Right lung (tissue), 2 donors: ENCODE measurements at regions not wholly inside any gene's neighbourhood (a gene's known extent, or its start where the extent isn't known, plus 50 kb on each side); places are given as distances from the start of the nearest gene placed in this dataset.

Source experiments
- DNase-seq, 2 donors: peaks; one replicate each; pipeline ENCODE4 v3.0.0-alpha.2; 2013

DNA sequence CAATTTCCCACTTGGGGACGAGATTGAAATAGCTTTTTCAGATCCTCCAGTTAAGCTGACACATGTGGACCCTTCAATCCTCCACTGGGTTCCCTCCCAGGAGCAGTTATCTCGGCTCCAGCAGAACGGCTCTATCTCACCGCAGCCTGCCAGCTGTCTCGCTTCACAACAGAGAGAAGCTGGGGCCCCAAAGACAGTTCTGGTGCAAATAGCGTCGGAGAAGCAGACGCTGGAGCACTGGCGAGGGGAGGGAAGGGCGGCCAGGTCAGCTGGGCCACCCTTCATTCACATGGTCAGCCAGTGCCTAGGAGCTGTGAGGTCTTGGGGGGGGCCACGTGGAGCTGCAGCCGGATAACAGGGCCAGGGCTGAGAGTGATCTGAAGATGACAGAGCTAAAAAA, 141.3 kb upstream of the SDK2 start:
- no peak for DNase-seq

DNA sequence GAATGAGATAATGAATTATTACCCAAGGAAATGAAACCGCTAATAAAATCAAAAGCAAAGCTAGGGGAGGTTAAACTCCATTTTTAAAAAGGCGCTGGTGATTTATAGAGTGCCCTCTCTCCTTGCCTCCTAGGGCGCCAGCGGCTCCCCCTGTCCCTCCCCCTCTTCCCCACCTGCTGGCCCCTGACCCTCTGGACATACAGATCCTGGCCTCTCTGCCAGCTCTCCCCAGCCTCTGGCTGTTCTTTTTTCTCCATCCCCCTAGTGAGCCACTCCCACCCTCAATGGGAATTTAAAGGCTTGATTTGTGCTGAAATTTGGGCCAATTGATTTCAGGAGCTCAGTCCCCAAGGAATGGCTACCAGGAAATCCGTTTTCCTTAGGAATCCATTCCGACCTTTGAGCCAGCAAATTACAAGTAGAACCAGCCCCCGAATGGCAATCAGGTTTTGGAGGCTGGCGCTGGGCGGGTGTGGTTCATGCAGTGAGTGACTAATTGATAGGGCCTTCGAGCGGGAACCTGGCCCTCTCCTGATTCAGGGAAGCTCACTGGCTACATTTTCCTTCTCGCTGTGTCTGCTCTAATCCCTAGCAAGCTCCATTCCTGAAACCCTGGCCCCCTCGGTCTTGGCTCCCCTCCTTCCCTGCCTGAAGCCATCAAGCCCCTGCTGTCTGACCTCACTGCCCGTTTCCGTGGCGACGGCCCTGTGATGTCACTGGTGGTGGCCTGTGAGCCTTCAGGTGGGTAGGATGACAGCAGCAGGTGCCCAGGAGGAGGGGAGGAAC, 141.9 kb upstream of the SDK2 start:
- no peak for DNase-seq

DNA sequence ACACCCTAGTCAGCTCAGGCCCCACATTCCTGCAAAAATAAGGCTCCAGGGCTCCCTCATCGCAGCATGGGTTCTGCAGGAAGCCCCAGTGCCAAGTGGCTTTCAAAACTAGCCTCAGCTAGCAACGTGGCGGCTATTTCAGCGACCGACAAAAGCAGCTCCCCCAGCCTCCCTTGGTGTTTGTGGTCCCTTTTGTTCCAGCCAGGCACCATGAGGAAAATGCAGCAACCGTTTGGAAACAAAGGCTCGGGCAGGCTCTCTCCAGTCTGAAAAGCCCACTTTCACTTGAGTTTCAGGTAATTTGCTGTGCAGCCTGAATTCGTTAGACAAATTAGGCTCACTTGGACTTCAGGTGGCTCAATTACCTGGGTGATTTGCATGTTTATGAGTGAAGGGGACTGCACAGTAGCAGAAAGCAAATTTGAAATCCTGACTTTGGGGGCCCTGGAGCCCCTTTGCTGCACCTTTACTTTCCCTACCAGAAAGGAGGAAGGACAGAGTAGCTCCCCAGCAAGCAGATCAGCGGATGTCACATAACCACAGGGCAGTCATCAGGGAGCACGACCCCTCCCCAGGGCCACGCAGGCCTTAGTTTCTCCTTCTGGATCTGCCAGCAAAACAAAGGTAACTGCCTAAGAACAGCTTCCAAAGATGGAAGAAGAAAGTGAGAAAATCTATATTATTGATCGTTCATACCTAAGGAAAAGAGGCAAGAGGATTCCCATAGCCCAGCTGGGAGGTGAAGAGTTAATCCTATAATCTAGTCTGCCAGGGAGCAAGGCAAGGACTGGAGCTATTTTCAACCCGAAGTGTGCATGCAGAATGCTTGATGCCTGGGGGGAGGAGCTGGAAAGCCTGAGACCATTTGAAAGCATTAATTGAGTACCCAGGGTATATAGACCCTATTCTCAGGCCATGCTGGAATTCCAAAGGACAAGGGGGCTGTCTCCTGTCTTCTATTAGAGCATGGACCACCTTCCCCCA, 143.1 kb upstream of the SDK2 start:
- DNase-seq, result no peak

DNA sequence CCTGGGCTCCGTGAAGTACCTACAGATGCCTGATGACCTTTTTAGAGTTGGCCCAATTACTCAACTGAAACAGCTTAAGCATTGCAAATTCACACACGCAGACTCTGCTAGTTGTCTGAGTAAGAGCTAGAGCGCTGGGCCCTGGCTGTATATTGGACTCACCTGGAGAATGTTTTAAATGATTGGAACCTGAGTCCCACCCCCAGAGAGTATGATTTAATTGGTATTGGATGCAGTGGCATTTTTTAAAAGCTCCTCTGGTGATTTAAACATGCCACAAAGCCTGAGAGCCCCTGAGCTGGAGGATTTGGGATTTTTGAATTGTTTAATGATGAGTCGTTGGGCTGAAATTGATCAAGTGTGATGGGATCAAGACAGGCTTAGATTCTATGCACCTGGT, 143.9 kb upstream of the SDK2 start:
- DNase-seq, result no peak

DNA sequence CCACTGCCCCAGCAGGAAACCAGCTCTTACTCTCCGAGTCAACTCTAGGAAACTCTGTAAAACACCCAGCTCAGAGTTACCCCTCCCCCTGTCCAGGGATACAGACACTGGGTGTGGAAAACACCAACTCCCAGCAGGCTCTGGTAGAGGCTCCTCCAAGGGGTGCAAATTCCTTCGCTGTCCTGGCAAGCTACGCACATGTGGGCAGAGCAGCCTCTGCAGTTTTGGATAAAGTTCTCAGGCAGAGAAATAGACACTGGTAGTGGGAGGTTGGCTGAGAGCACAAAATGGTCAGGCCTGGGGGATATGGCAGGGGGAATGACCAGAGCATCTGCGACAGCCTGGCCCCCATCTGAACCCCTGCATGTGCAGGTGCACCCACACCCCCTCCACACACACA, 146.9 kb upstream of the SDK2 start:
- DNase-seq, result no peak

DNA sequence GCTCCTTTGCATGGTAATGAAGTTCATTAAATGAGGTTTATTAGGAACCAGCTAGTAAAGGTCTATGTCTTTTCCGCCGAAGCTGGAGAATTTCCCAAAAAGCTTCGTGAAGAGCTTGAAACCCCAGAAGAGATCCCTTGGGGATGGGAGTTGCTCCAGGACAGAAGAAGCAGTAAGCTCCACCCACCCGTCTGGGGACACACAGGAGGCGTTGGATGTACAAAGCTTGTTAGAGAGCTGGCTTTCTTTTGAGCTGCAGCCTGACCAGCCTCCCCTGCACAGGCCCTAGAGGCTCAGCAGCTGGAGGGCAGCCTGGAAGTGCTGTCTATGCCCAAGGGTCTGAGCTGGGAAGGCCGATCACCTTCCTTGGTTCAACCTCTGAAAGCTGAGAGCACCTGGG, 147.4 kb upstream of the SDK2 start:
- no peak for DNase-seq

DNA sequence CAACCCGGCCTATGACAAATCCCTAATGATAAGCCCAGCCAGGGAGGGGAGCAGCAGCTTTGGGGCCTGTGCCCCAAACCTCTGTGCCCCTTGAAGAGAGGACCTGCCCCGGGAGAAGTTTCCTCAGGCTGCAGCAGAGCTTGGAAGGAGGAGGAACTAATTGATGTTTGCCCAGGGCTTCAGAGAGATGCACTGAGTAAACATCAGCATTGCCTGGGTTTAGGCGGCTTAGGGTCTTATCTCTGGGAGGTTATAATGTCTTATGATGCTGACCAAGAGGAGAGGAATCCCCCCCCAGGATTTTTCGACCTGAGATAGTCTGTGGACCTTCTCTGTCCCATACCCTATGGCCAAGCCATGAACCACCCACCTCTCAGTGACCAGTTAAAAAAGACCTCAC, 148.7 kb upstream of the SDK2 start:
- DNase-seq, result no peak

DNA sequence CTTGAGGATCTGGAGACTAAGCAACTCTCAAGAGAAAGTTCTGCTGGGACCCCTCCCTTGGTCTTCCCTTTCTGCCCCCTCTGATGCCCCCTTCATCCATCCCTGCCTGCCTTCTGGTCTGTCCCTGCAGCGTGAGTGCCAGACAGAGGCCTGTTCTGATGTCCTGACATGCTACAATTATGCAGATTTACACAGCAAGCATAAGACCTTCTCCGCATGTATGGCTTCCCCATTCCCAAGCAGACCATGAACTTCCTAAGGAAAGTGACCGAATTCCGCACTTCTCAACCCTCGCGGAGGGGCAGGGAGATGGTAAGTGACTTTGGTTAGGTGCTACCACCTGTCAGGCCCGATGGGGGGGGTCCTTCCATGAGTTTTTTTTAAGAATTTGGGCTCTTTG, 150.1 kb upstream of the SDK2 start:
- DNase-seq, result no peak

DNA sequence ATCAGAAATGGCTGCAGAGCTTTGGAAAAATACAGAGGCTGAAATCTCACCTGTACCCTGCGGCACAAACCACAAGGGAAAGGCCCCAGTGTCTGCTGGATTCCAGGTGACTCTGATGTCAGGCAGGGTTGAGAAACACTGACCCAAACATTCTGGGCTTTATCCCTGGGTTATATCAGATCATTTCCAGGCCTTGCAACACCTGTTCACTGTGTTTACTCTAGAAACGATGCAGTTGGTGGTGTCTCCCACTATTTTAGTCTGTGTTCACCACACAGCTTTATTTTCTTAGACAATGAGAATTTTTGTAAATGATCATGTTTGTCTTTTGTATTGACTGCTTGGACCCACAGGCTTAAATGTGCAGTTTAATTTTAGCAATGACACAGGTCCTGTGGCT, 151.5 kb upstream of the SDK2 start:
- no peak for DNase-seq

DNA sequence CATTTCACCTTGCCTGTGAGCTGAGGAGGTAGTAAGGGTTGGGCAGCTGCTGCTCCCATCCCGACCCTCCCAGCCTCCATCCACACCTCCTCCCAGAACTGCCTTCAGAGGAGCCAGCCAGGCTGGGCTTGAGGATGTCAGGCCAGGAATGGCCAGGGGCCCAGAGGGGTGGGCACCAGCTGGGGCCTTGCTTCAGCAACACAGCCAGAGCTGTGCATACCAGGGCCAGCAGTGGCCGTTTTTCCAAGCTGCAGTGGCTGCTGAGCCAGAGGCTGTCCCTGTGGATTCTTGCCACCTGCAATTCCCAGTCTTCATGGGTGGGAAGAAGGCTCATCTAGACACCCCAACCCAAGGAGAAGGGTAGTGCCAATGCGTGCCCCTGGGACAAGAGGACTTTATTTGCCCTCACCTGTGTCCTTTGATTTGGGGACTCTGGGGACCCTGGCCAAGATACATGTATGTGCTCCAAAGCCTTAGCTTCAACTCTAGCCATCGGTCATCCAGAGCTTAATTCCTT, 153.4 kb upstream of the SDK2 start:
- DNase-seq, result no peak

DNA sequence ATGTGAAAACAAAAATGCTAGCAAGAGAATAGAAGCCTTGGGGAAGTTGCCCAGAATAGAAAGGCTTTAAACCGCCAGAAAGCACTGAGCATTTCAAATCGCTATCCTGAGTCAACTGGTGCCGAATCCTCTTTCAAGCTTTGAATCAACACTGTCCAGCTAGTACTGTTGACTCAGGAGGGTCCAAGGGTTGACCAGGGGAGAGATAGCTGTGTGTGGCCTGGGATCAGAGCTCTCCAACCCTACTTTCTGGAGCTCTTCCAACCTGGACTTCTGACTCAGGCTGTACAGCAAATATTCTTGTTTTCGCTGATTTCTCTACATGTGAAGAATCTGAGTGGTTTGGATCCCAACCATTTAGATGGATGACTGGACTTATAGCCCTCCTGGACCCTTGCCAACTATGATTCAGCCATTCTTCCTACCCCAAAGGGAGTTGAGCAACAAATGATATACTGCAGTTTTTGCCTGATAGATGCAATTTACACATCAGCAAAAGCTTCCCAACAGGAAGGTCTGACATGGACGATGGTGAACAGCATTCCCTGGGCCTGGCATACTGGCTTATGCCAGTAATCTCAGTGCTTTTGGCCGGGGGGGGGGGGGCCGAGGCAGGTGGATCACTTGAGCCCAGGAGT, 154.0 kb upstream of the SDK2 start:
- peak; percentile 54 to 57 for DNase-seq

DNA sequence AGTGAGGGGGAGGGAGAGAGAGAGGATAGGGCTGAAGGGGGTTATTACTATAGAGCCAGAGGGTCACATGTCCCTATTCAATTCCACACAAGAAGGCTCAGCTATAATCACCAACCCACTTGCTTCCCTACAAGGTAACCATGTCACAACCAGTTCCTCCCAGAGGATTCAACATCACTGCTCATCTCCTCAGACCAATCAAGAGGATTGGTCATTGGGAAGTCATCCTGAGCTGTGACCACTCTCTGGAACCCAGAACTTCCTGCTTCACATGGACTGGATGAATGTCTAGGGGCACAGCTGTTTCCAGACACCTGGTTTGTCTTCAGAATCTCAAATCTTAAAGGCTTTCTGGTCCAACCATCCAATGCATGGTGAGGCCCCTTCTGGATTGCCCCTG, 154.9 kb upstream of the SDK2 start:
- DNase-seq, result no peak

DNA sequence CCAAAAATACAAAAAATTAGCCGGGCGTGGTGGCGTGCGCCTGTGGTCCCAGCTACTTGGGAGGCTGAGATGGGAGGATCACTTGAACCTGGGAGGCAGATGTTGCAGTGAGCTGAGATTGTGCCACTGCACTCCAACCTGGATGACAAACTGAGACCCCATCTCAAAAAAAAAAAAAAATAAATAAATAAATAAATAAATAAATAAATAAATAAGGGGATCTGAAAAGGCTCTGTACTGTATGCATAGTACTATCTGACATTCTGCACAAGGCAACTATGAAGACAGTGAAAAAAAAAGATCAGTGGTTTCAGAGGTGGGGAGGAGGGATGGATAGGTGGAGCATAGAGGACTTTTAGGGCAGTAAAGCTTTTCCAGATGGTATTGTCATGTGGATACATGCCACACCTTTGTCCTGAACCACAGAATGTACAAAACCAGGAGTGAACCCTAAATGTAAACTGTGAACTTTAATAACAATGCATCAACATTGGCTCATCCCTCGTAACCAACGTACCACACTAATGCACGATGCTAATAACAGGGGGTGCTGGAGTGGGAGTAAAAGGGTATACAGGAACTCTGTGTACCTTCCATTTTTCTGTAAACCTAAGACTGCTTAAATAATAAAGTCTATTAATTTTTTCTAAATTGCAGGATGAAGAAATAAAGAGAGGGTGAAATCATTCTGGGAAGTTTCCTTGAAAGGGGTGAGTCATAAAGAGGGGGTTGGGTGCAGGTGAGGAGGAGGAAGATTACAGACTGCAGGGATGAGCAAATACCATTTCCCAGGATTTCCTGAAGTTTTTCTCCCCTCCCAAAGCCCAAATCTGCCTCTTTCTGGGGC, 155.8 kb upstream of the SDK2 start:
- DNase-seq, result no peak

DNA sequence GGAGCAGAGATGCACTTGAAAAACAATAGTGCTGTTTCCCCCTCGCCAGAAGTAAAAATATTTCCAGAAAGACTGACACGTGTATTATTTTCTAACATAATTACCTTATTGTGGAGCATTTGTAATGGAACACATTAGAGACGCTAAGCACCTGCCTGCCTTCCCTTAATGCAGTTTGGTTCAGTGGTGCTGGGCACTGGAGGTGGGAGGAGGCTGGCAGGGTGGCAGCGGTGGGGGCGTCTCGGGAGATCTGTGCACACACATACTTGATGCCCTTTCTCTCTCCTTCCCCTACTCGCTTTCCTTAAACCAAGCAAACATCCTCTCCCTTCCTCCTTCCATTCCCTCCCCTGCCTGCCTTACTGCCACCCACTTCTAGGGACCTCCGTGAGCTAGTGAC, 156.6 kb upstream of the SDK2 start:
- no peak for DNase-seq

DNA sequence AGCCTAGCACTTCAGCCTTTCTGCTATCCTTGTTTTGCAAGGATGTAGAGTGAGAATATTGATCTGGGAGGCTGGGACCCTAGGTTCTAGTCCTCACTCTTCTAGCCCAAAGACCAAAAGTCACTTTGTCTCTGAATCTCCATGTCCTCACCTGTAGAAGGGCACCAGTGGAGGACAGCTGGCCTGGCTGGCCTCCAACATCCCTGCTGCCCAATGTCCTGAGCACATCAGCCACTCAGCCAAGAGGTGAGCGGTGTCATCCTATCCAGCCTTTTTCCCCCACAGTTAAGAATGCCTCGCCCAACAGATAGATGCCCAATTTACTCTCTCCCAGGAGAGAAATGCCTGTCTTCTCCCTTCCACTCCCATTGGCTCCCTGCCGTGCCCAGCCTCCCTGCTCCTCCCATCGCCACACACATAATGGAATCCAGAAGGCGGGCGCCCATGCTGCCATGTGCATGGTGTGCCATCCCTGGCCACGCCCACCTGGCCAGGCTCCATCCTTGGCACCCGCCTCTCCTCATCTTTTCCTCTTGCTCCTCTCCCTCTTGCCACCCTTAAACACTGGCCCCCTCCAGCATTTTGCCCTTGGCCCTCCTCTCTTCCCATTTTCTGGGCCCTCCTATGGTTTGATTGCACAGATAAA, 157.3 kb upstream of the SDK2 start:
- DNase-seq, result no peak

DNA sequence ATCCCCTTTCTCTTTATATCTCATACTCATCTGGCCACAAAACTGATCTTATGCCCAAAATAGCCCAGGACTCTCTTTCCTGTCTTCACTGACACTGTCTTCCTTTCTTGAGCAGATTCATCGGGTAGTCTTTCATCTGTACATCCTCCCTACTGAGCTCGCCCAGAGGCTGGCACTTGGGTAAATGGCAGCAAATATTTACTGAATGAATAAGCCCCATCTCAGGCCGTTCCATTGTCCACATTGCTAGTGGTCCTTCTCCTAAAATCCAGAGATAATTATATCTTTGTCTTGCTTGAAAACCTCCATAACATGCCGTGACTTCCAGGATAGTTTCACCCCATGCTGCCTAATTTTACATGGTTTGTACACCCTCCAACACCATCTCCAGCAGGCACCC, 158.1 kb upstream of the SDK2 start:
- no peak for DNase-seq

DNA sequence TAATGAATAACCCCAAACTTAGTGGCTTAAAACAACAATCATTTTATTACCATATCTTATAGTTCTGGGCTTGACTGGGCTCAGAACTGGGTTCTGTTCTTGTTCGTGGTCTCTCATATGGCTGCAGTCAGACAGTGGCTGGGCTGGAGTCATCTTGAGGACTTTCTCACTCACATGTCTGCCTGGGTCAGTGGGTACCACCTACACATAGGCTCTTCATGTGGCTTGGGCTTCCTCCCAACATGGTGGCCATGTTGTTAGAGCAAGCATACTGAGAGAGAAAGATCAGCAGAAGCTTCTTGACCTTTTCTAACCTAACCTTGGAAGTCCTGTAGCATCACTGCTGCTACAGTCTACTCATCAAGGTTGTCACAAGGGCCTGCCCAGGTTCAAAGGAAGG, 158.6 kb upstream of the SDK2 start:
- DNase-seq, result no peak

DNA sequence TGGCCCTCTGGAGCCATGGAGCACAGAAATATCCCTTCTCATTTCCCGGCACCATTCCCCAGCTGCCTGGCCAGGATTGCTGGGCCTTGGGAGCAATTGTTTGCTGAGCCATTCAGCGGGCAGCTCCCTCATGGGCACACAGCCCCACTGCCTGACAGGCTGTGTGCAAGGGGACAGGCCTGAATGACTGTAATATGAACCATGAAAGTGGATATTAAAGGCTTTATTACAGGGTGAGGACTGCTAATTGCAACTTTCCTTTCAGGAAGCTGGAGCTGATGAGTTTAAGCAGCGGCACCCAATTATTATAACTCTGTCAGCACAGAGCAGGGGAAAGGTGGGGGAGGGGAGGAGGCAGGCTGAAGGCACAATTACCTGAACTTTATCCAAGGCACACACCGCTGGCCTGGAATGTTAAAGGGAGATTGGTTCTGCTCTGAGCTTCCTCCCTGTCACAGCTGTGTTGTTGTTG, 159.8 kb upstream of the SDK2 start:
- DNase-seq, result no peak

DNA sequence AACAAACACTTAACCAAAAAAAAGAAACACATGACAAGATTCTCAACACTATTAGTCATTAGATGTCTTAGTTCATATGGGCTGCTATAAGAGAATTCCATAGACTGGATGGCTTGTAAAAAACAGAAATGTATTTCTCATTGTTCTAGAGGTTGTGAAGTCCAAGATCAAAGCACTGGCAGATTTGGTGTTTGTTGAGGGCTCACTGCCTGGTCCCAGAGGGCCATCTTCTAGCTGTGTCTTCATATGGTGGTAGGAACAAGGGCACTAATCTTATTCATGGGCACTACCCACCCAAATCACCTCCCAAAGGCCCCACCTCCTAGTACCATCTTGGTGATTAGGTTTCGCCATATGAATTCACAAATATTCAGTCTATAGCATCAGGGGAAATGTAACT, 162.5 kb upstream of the SDK2 start:
- no peak for DNase-seq

DNA sequence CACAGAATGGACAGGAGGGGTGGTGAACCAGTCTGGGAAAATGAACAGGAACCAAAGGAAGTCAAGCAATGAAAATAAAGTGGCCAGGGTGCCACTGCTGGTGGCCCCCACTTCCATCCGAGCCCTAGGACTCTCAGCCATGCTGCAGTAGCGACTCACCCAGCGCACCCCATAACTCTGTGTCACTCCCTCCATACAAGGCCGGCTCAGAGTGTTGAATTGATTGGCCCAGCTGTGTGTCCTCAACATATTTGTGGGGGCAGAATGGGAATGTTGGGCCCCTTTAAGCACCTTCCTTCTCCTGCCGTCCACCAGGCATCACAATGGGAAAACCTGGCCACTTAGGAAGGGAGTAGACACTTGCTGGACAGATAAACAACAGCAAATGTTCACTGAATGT, 169.0 kb upstream of the SDK2 start:
- no peak for DNase-seq

DNA sequence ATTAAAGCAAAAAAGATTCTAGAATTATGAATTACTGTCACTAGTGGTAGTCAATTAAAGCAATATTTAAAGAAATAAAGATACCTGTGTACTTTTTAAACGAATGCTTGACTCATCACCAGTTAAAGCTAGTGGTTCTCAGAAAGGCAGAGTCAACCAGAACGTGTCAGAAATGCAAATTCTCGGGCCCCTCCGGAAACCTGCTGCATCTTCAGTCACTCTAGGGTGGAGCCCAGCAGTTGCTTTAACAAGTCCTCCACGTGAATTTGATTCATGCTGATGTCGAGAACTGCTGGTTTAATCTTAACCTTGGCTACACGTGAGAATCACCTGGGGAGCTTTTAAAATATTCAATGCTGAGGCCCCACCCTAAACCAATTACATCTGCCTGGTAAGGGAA, 169.8 kb upstream of the SDK2 start:
- DNase-seq, result no peak
